22Rv1 (cell line): ENCODE measurements at regions not wholly inside any gene's neighbourhood (a gene's known extent, or its start where the extent isn't known, plus 50 kb on each side); places are given as distances from the start of the nearest gene placed in this dataset.

Experiments
- CTCF ChIP-seq: fragments of 450-650 bp; IDR thresholded peaks from 2 replicates; pipeline ENCODE4 v1.5.1; 2017; ENCODE audit warnings: mild to moderate bottlenecking
- ZFX ChIP-seq: fragments of 450-650 bp; IDR thresholded peaks from 2 replicates; pipeline ENCODE4 v1.6.1; 2017; ENCODE audit warnings: antibody characterized with exemption, borderline replicate concordance

GRCh38 chr3:148214705-148215104 lies 483.0 kb upstream of the AGTR1 start:
- no peak for TF ChIP-seq CTCF
- TF ChIP-seq ZFX: no peak
